ENCODE measurements at regions not wholly inside any gene's neighbourhood (a gene's known extent, or its start where the extent isn't known, plus 50 kb on each side); places are given as distances from the start of the nearest gene placed in this dataset.

DNA sequence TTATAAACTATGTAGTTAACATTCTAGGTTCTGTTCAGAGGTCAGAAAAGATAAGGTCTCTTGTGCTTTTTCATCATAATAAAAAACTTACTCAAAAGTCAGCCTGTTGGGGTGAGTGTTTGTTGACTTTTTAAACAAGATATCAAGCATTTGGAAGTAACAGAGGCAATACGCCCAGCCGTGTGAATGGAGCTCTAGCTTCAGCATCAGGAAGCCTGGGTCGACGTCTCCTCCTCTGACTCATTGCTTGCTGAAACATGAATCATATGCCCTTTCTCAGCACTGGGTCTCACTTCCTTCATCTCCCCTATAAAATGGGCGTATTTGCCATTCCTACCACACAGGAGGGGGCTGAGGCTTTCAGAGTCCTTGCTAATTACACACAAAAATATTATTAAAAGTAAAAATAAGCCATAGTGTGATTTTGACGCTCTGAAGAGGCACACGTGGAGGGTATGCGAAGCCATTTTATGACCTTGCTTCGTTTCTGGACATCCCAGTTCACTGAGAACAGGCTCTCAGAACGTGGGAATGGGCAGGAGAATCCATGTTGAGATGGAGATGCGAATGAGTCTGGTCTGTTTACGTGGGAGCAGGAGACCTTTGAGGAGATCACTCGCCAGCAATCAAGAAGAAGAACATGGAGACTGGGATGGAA, 220.8 kb upstream of the TPRG1 start:
- Histone ChIP-seq H3K4ac (ENCODE audit: low read depth in 1 of 2, low read length in 2 of 2) (peak overlapping the region; percentile 82 to 93), H2BK15ac (ENCODE audit: low read depth, poor library complexity, severe bottlenecking) (peak overlapping the region; percentile 91), H2BK120ac (ENCODE audit: low read depth, low read length) (peak overlapping the region; percentile 88), H2BK5ac (ENCODE audit: low read depth, low read length, poor library complexity, severe bottlenecking) (no peak overlapping the region), H3K14ac (ENCODE audit: low read length in 2 of 2) (no peak overlapping the region), H3K4me2 (ENCODE audit: low read length, poor library complexity, severe bottlenecking) (no peak overlapping the region), H2BK12ac (ENCODE audit: low read length in 2 of 2) (peak overlapping the region; percentile 76 to 97), H4K8ac (ENCODE audit: low read length) (peak overlapping the region; percentile 74), H3K23ac (ENCODE audit: low read length in 2 of 2) (peak overlapping the region in 1 of 2 experiments; percentile 32), H3K4me3 (ENCODE audit: insufficient read depth in 1 of 2, low read depth in 1 of 2, low read length in 2 of 2) (no peak overlapping the region), H3K9me3 (ENCODE audit: control insufficient read depth, low read length) (no peaks in the 10 kb centered on the region), H4K91ac (ENCODE audit: low read length) (peak overlapping the region; percentile 91), H3K36me3 (ENCODE audit: control insufficient read depth in 1 of 2, insufficient read depth in 2 of 2, low read depth in 1 of 2, low read length in 2 of 2) (no peaks in the 10 kb centered on the region), H3K4me1 (ENCODE audit: control insufficient read depth, insufficient read depth, low read depth, low read length) (peaks cover 20% of the 10 kb centered on the region), H2AK5ac (ENCODE audit: low read length, severe bottlenecking) (peak overlapping the region; percentile 37), H3K79me1 (replicated peaks; ENCODE audit: low read length, poor library complexity, severe bottlenecking) (peaks cover 2% of the 10 kb centered on the region), H3K27ac (ENCODE audit: low read length, poor library complexity, severe bottlenecking) (peak overlapping the region; percentile 41), H3K27me3 (ENCODE audit: control insufficient read depth in 1 of 2, insufficient read depth in 1 of 2, low read length in 2 of 2) (no peaks in the 10 kb centered on the region), H3K18ac (ENCODE audit: low read depth in 1 of 2, low read length in 2 of 2) (peak overlapping the region; percentile 86 to 91), H3K9ac (ENCODE audit: low read length) (peak overlapping the region; percentile 13), H2AFZ (ENCODE audit: low read depth, low read length) (no peak overlapping the region)
- peak; percentile 97 for DNase-seq
- WGBS, result 40% methylated on average over 13 of the region's 13 CpGs

DNA sequence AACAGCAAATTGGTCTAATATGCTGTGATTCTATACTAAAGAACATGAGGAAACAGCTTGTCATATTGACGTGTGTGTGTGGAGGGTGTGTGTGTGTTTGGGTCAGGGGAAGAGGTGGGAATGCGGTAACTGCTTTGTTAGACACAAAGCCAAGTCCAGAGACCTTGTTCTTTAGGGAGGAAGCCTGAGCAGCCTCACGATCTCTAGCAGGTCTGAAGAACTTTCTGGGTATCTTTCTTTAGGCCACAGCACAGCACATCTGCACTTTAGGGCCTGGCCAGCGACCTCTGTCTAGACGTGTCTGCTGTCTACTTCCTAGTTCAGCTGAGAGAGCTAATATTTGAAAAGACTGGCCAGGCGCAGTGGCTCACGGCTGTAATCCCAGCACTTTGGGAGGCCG, 220.0 kb upstream of the TPRG1 start:
- Histone ChIP-seq H4K8ac (ENCODE audit: low read length) (no peak overlapping the region), H2BK15ac (ENCODE audit: low read depth, poor library complexity, severe bottlenecking) (no peak overlapping the region), H3K9ac (ENCODE audit: low read length) (no peak overlapping the region), H3K4me3 (ENCODE audit: insufficient read depth in 1 of 2, low read depth in 1 of 2, low read length in 2 of 2) (no peak overlapping the region), H2BK5ac (ENCODE audit: low read depth, low read length, poor library complexity, severe bottlenecking) (no peak overlapping the region), H2AFZ (ENCODE audit: low read depth, low read length) (no peak overlapping the region), H3K4me1 (ENCODE audit: control insufficient read depth, insufficient read depth, low read depth, low read length) (peaks cover 20% of the 10 kb centered on the region), H3K4ac (ENCODE audit: low read depth in 1 of 2, low read length in 2 of 2) (peak overlapping the region; percentile 85 to 93), H3K27ac (ENCODE audit: low read length, poor library complexity, severe bottlenecking) (no peak overlapping the region), H4K91ac (ENCODE audit: low read length) (no peak overlapping the region), H3K9me3 (ENCODE audit: control insufficient read depth, low read length) (no peaks in the 10 kb centered on the region), H3K14ac (ENCODE audit: low read length in 2 of 2) (no peak overlapping the region), H3K4me2 (ENCODE audit: low read length, poor library complexity, severe bottlenecking) (no peak overlapping the region), H2BK12ac (ENCODE audit: low read length in 2 of 2) (peak overlapping the region; percentile 76 to 97), H2BK120ac (ENCODE audit: low read depth, low read length) (no peak overlapping the region), H3K23ac (ENCODE audit: low read length in 2 of 2) (no peak overlapping the region), H3K79me1 (replicated peaks; ENCODE audit: low read length, poor library complexity, severe bottlenecking) (peaks cover 2% of the 10 kb centered on the region), H3K27me3 (ENCODE audit: control insufficient read depth in 1 of 2, insufficient read depth in 1 of 2, low read length in 2 of 2) (no peaks in the 10 kb centered on the region), H3K18ac (ENCODE audit: low read depth in 1 of 2, low read length in 2 of 2) (peak overlapping the region; percentile 67 to 71), H2AK5ac (ENCODE audit: low read length, severe bottlenecking) (peak overlapping the region; percentile 94), H3K36me3 (ENCODE audit: control insufficient read depth in 1 of 2, insufficient read depth in 2 of 2, low read depth in 1 of 2, low read length in 2 of 2) (no peaks in the 10 kb centered on the region)
- no peak for DNase-seq
- WGBS, result 92% methylated on average over 8 of the region's 8 CpGs

DNA sequence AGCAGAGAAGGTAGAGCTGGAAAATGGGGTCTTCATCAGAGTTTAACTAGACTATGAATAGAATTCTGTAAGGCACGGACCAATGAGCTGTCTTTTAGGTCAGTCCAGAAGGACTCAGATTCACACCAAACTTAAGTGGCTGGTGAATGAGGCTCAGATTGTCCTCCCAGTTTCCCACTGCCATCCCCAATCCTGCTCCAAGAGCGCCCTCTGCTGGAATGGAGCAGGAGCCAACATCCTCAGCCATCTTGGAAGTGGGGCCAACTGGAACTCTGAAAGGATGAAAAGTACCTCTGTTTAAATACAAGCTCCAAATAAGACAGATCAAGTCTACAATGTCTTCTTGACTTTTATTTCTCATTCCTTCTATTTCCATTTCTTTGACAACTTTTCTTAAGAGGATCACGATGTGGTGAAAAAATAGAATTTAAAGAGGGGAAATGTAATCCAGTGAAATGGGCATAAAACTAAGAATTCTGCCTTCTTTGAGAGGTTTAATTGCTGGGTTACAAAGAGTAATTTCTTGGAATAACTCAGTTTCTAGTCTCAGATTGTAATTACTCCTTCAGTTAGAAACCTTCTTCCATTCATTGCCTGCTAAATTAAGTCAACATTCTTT, 217.1 kb upstream of the TPRG1 start:
- peaks cover 4% of the 10 kb centered on the region for H3K4me1 ChIP-seq (ENCODE audit: control insufficient read depth, insufficient read depth, low read depth, low read length)
- H2BK5ac ChIP-seq (ENCODE audit: low read depth, low read length, poor library complexity, severe bottlenecking), result no peak overlapping the region
- no peak overlapping the region for H2BK12ac ChIP-seq (ENCODE audit: low read length in 2 of 2)
- H3K27ac ChIP-seq (ENCODE audit: low read length, poor library complexity, severe bottlenecking), result no peak overlapping the region
- no peak overlapping the region for H3K4me2 ChIP-seq (ENCODE audit: low read length, poor library complexity, severe bottlenecking)
- no peaks in the 10 kb centered on the region for H3K27me3 ChIP-seq (ENCODE audit: control insufficient read depth in 1 of 2, insufficient read depth in 1 of 2, low read length in 2 of 2)
- no peaks in the 10 kb centered on the region for H3K36me3 ChIP-seq (ENCODE audit: control insufficient read depth in 1 of 2, insufficient read depth in 2 of 2, low read depth in 1 of 2, low read length in 2 of 2)
- no peak overlapping the region for H3K23ac ChIP-seq (ENCODE audit: low read length in 2 of 2)
- peak; percentile 88 for DNase-seq
- peak overlapping the region; percentile 15 for H3K9ac ChIP-seq (ENCODE audit: low read length)
- 7% methylated on average over 2 of the region's 3 CpGs for WGBS
- no peak overlapping the region for H2AK5ac ChIP-seq (ENCODE audit: low read length, severe bottlenecking)
- no peaks in the 10 kb centered on the region for H3K9me3 ChIP-seq (ENCODE audit: control insufficient read depth, low read length)
- no peak overlapping the region for H2BK120ac ChIP-seq (ENCODE audit: low read depth, low read length)
- H4K8ac ChIP-seq (ENCODE audit: low read length), result no peak overlapping the region
- no peak overlapping the region for H3K14ac ChIP-seq (ENCODE audit: low read length in 2 of 2)
- no peak overlapping the region for H2AFZ ChIP-seq (ENCODE audit: low read depth, low read length)
- H4K91ac ChIP-seq (ENCODE audit: low read length), result no peak overlapping the region
- H2BK15ac ChIP-seq (ENCODE audit: low read depth, poor library complexity, severe bottlenecking), result no peak overlapping the region
- no peak overlapping the region for H3K4me3 ChIP-seq (ENCODE audit: insufficient read depth in 1 of 2, low read depth in 1 of 2, low read length in 2 of 2)
- no peak overlapping the region for H3K4ac ChIP-seq (ENCODE audit: low read depth in 1 of 2, low read length in 2 of 2)
- H3K79me1 ChIP-seq (replicated peaks; ENCODE audit: low read length, poor library complexity, severe bottlenecking), result peaks cover 2% of the 10 kb centered on the region
- H3K18ac ChIP-seq (ENCODE audit: low read depth in 1 of 2, low read length in 2 of 2), result no peak overlapping the region

DNA sequence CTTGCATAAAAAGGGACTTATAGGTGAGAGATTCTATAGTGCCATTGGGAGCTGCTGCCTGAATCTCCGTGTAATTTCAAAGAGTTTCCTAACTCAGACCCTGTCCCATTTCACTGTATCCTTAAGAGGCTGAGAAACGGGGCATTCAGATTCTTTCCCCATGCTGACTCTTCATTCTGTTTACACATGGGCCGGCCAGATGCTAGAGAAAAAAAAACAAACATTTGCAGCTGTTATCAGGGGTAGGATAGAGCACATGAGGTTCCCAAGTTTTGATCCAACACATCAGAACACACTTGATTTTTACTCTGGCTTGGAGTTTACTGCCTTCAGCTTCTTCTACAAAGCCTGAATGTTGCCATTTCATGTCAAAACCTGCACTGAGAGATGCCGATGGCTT, 215.9 kb upstream of the TPRG1 start:
- no peak overlapping the region for H3K27ac ChIP-seq (ENCODE audit: low read length, poor library complexity, severe bottlenecking)
- no peak overlapping the region for H3K4me3 ChIP-seq (ENCODE audit: insufficient read depth in 1 of 2, low read depth in 1 of 2, low read length in 2 of 2)
- H3K79me1 ChIP-seq (replicated peaks; ENCODE audit: low read length, poor library complexity, severe bottlenecking), result peaks cover 2% of the 10 kb centered on the region
- H4K8ac ChIP-seq (ENCODE audit: low read length), result no peak overlapping the region
- H2AFZ ChIP-seq (ENCODE audit: low read depth, low read length), result no peak overlapping the region
- H2BK15ac ChIP-seq (ENCODE audit: low read depth, poor library complexity, severe bottlenecking), result no peak overlapping the region
- WGBS, result 28% methylated on average over 4 of the region's 4 CpGs
- no peak overlapping the region for H3K4me2 ChIP-seq (ENCODE audit: low read length, poor library complexity, severe bottlenecking)
- no peak overlapping the region for H2BK120ac ChIP-seq (ENCODE audit: low read depth, low read length)
- H3K36me3 ChIP-seq (ENCODE audit: control insufficient read depth in 1 of 2, insufficient read depth in 2 of 2, low read depth in 1 of 2, low read length in 2 of 2), result no peaks in the 10 kb centered on the region
- H3K27me3 ChIP-seq (ENCODE audit: control insufficient read depth in 1 of 2, insufficient read depth in 1 of 2, low read length in 2 of 2), result no peaks in the 10 kb centered on the region
- DNase-seq, result peak; percentile 72
- no peak overlapping the region for H3K14ac ChIP-seq (ENCODE audit: low read length in 2 of 2)
- no peak overlapping the region for H3K9ac ChIP-seq (ENCODE audit: low read length)
- no peak overlapping the region for H2BK5ac ChIP-seq (ENCODE audit: low read depth, low read length, poor library complexity, severe bottlenecking)
- H3K9me3 ChIP-seq (ENCODE audit: control insufficient read depth, low read length), result no peaks in the 10 kb centered on the region
- H3K4ac ChIP-seq (ENCODE audit: low read depth in 1 of 2, low read length in 2 of 2), result no peak overlapping the region
- no peak overlapping the region for H3K23ac ChIP-seq (ENCODE audit: low read length in 2 of 2)
- H3K18ac ChIP-seq (ENCODE audit: low read depth in 1 of 2, low read length in 2 of 2), result no peak overlapping the region
- H2BK12ac ChIP-seq (ENCODE audit: low read length in 2 of 2), result peak overlapping the region in 1 of 2 experiments; percentile 18
- H3K4me1 ChIP-seq (ENCODE audit: control insufficient read depth, insufficient read depth, low read depth, low read length), result peaks cover 4% of the 10 kb centered on the region
- H4K91ac ChIP-seq (ENCODE audit: low read length), result no peak overlapping the region
- no peak overlapping the region for H2AK5ac ChIP-seq (ENCODE audit: low read length, severe bottlenecking)

Measured in mesenchymal stem cell (in vitro differentiated cells and primary cell).